Activated T-helper 2 cell treated with anti-CD3 and anti-CD28 coated beads, Interferon-gamma antibody, Interleukin-2, Interleukin-4, amounts not matched to agents 10 μg/mL and 5 μg/mL and 100 μg/mL, durations not matched to agents 14 hours and 24 hours and 36 hours (primary cell): ENCODE measurements at regions not wholly inside any gene's neighbourhood (a gene's known extent, or its start where the extent isn't known, plus 50 kb on each side); places are given as distances from the start of the nearest gene placed in this dataset.
"Not testable (repeated sequence)": the region's sequence is repeated elsewhere in the genome, so short reads cannot be mapped to it uniquely, and the experiment has no call there.

Source experiments
- DNase-seq: peaks from one replicate; pipeline ENCODE4 v3.0.0; 2021; ENCODE audit warnings: low spot score
- H3K27ac Mint-ChIP-seq: one replicate; pipeline ENCODE4 v1.8.0; 2021; ENCODE audit warnings: mixed read lengths
- H3K27me3 Mint-ChIP-seq: one replicate; pipeline ENCODE4 v1.8.0; 2021; ENCODE audit warnings: low read depth, mixed read lengths
- H3K36me3 Mint-ChIP-seq: one replicate; pipeline ENCODE4 v1.8.0; 2021; ENCODE audit warnings: low read depth, mixed read lengths
- H3K4me1 Mint-ChIP-seq: one replicate; pipeline ENCODE4 v1.8.0; 2021; ENCODE audit warnings: low read depth, mixed read lengths
- H3K4me3 Mint-ChIP-seq: one replicate; pipeline ENCODE4 v1.8.0; 2021; ENCODE audit warnings: low read depth, mild to moderate bottlenecking, moderate library complexity, mixed read lengths
- H3K9me3 Mint-ChIP-seq: one replicate; pipeline ENCODE4 v1.8.0; 2021; ENCODE audit warnings: mixed read lengths
- intact Hi-C: fragments of 100-400 bp; cut with micrococcal nuclease; formaldehyde crosslinking; loops from one replicate; pipeline ENCODE4 v1.15.1; 2023

DNA sequence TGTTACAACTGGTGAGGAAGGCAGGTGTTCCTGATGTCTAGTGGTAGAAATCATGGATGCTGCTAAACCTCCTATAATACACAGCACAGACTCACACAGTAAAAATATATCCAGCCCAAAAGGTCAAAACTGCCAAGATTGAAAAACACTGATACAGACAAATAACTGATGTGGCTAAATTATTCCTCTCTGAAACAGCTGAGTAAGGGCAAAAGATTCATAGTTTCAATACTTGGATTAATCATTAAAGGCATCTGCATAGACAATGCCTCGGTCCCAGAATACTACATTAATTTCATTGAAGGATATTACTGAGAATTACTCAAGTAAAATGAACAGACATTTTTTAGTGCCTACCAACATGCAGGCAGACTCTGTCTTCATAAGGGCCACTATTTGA, 180.7 kb upstream of the CRIM1 start:
- H3K27ac Mint-ChIP-seq = no peak overlapping the region
- no peaks in the 10 kb centered on the region for H3K9me3 Mint-ChIP-seq
- intact Hi-C loops = no loop called here

DNA sequence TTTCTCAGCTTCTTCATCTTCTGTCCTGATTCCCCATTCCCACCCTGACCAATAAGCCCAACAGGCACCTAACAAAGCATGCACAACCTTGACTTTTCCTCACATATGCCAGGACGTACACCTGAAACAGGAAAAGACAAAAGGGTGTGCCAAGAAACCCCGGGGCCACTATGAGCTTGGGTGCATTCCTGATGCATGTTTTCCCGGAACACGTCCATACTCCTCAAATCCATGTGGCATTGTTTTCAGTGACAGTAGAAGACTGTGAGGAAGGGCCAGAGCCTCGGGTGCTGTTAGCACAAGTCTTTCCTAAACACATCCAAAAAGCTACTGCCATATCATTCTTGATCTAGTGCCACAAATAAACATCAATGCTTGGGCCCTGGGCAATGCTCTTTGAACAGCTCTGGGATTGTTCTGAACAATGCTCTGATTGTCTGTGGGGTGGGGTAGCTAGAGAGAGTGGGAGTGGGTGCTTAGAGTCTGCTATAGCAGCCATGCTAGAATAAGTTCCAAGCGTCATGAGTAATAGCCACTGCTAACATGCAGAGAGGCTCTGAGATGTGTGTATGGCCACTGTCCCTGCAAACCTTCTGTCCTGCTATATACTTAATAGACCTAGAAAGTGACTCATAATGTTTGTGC, 181.7 kb upstream of the CRIM1 start:
- intact Hi-C loops = no loop called here
- no peak for DNase-seq
- Mint-ChIP-seq H3K9me3 (no peaks in the 10 kb centered on the region), H3K27me3 (peaks cover 21% of the 10 kb centered on the region), H3K36me3 (no peaks in the 10 kb centered on the region), H3K4me3 (no peak overlapping the region), H3K4me1 (no peaks in the 10 kb centered on the region), H3K27ac (no peak overlapping the region)

More for the DNA sequence above, 180.7 kb upstream of the CRIM1 start:
- no peak for DNase-seq
- peaks cover 16% of the 10 kb centered on the region for H3K27me3 Mint-ChIP-seq
- no peak overlapping the region for H3K4me3 Mint-ChIP-seq
- H3K4me1 Mint-ChIP-seq = no peaks in the 10 kb centered on the region
- no peaks in the 10 kb centered on the region for H3K36me3 Mint-ChIP-seq

DNA sequence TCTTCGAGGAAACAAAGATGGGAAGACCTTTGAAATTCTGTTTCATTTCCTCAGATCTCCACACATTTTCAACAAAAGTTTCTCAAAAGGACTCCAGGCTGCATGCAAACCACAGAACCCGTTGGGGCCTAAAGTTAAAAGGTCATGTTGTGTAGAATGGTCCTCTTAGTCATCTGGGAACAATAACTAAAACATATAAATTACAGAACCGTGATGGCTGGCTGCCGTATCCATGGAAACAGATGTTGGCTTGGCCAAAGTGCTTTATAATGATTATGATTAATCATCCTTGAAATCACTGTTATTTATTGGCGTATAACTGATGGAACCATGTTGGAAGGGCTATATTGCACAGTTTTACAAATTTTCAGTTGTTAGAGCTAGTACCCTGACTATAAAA, 182.8 kb upstream of the CRIM1 start:
- no peak overlapping the region for H3K4me3 Mint-ChIP-seq
- intact Hi-C loops = no loop called here
- H3K27me3 Mint-ChIP-seq = peaks cover 21% of the 10 kb centered on the region
- H3K27ac Mint-ChIP-seq = no peak overlapping the region
- DNase-seq = no peak
- H3K36me3 Mint-ChIP-seq = no peaks in the 10 kb centered on the region
- H3K4me1 Mint-ChIP-seq = no peaks in the 10 kb centered on the region
- H3K9me3 Mint-ChIP-seq = no peaks in the 10 kb centered on the region

DNA sequence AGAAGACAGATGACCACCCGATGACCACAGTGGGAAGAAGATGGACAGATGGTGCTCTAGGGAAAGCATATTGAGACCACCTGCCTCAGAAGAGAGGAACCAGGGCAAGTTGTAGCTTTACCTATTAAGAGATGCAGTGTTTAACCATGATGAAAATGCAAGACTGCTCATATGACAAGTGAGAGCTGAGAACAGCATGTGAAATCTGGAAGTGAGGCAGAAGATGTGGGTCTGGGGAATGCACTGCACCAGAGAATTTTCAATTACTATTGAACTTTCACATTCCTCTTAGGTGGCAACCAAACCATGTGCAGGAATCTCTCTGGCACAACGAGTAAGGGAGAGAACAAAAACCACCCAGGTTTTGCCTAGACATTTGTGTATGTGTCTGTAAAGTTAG, 184.8 kb upstream of the CRIM1 start:
- Mint-ChIP-seq H3K27ac (no peak overlapping the region), H3K4me3 (no peak overlapping the region), H3K4me1 (no peaks in the 10 kb centered on the region), H3K27me3 (peaks cover 23% of the 10 kb centered on the region), H3K9me3 (no peaks in the 10 kb centered on the region), H3K36me3 (no peaks in the 10 kb centered on the region)
- intact Hi-C loops = no loop called here
- DNase-seq = no peak

DNA sequence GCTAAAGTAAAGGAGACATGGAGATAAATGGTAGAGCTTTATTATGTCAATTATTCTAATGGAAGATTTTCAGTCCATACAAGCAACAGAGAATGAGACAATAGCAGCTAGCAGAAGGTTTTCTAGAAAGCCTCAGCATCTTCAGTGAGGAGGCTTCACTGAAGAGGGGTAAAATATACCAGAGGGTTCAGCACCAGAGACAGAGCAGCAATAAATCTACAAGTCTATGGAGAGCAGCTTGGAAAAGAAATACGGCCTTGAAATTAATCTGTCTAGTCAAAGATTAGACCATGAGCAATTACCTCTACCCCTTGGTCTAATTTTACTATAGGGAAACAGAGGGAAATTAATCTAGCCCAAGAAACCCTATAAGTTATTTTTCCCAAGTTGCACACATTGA, 185.7 kb upstream of the CRIM1 start:
- Mint-ChIP-seq H3K9me3 (no peaks in the 10 kb centered on the region), H3K27ac (no peak overlapping the region), H3K36me3 (no peaks in the 10 kb centered on the region), H3K4me3 (no peak overlapping the region), H3K27me3 (peaks cover 26% of the 10 kb centered on the region), H3K4me1 (no peaks in the 10 kb centered on the region)
- no peak for DNase-seq
- intact Hi-C loops = no loop called here

DNA sequence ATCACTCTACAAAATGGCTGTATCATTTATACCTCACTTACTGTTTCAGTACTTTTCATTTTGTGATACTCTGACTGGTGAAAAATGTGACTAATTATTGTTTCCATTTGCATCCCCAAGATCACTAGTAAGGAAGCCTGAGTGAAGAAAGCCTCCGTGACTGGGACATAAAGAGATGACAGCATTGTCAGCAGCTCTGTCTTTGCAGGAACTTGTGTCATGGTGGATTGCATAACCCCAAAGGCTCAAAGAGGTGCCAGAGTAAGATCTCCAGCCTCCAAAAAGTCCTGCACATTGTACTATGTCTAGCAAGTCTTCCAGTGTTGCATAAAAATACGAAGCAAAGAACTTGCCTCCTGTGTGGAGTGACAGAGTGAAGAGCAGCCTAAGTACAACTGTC, 187.5 kb upstream of the CRIM1 start:
- H3K27ac Mint-ChIP-seq = no peak overlapping the region
- no peaks in the 10 kb centered on the region for H3K36me3 Mint-ChIP-seq
- peaks cover 22% of the 10 kb centered on the region for H3K27me3 Mint-ChIP-seq
- H3K4me3 Mint-ChIP-seq = no peak overlapping the region
- DNase-seq = no peak
- no peaks in the 10 kb centered on the region for H3K9me3 Mint-ChIP-seq
- intact Hi-C loops = no loop called here
- H3K4me1 Mint-ChIP-seq = peaks cover 2% of the 10 kb centered on the region

DNA sequence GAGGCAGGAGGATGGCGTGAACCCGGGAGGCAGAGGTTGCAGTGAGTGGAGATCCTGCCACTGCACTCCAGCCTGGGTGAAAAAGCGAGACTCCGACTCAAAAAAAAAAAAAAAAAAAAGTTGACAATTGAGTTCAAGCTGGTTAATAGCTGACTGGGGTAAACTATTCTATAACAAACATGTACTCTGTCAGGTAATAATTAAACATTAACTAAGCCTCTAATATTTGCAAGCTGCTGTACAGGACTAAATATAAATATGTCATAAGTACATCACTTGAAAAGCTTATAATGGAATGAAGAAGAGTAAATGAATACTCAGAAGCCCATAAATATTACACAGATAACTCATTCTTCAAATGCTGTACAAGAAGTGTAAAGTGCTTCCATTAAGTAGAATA, 190.4 kb upstream of the CRIM1 start:
- Mint-ChIP-seq H3K27me3 (peaks cover 23% of the 10 kb centered on the region), H3K9me3 (no peaks in the 10 kb centered on the region), H3K27ac (no peak overlapping the region), H3K36me3 (no peaks in the 10 kb centered on the region), H3K4me1 (peaks cover 2% of the 10 kb centered on the region), H3K4me3 (no peak overlapping the region)
- no peak for DNase-seq
- intact Hi-C loops = no loop called here

DNA sequence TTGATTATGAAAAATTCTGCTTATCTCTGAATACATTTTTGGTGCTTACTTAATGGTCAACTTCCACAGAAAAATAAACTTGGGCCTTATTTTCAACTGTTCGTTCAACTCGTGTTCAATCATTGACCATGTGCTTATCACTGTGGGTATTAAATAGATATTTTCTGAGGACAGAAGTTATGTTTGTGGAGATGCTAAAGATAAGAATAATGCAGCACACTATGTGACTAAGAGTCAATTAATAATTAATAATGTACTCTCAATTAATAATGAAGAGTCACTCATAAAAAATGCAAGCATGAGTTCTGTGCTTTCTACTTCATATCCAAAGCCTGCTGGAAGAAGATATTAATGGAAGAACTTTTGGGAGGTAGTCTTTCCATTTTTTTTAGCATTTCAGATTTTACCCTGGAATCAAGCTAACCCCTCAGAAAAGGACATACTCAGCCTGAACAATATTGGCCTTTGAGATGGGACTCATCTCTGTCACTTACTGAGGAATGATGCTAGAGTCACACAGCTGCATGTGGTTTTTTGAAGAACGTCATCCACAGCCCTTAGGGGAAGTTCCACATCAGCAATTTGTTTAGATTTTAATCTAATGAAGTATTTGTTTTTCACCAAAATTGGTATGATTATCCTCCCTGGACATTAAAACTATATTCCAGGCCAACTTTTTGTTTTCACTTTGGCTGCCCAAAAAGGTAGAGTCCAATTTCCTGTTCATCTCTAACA, 191.9 kb upstream of the CRIM1 start:
- Mint-ChIP-seq H3K36me3 (no peaks in the 10 kb centered on the region), H3K4me3 (no peak overlapping the region), H3K27ac (no peak overlapping the region), H3K4me1 (peaks cover 2% of the 10 kb centered on the region), H3K27me3 (peaks cover 27% of the 10 kb centered on the region), H3K9me3 (no peaks in the 10 kb centered on the region)
- intact Hi-C loops = no loop called here
- no peak for DNase-seq

DNA sequence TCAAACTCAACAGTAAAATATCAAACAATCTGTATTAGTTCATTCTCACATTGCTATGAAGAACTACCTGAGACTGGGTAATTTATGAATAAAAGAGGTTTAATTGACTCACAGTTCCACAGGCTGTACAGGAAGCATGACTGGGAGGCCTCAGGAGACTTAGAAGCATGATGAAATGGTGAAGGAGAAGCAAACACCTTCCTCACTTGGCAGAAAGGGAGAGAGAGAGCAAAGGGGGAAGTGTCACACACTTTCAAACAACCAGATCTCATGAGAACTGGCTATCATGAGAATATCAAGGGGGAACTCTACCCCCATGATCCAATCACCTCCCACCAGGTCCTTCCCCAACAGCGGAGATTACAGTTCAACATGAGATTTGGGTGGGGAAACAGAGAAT, 198.5 kb upstream of the CRIM1 start:
- H3K9me3 Mint-ChIP-seq, H3K27ac Mint-ChIP-seq, H3K4me3 Mint-ChIP-seq, DNase-seq, intact Hi-C loops, H3K36me3 Mint-ChIP-seq, H3K4me1 Mint-ChIP-seq: not testable (repeated sequence)
- H3K27me3 Mint-ChIP-seq = peaks cover 36% of the 10 kb centered on the region

DNA sequence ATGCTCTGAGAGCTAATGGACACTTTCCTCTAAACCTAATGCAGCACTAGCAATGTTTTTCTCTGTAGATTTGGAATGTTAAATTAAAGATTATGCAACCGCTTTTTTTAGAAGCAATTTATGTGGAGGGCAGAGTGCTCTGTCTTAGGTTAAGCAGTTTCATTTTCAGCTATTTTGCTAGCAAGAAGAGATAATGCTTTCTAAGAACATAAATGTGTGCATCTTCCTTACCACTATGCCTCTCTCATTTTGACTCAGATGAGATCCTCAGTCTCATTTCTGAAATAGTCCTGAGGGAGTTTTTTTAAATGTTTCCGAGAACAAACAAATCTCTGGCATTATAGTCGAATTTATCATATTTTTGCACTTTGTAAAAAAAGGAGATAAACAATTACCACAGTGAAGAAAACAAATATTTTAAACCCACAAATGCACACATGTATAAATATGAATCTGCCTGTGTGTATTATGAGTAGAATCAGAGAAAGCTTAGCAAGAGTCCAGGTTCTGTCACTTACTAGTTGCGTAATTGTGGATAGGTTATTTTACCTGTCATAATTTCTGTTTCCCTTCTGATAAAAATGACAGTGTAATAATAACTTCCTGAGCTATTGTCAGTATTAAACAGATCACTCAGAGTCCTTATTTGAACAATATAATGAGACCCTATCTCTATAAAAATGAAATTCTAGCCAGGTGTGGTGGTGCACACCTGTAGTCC, 207.7 kb upstream of the CRIM1 start:
- Mint-ChIP-seq H3K9me3 (no peaks in the 10 kb centered on the region), H3K27me3 (peaks cover 39% of the 10 kb centered on the region), H3K27ac (no peak overlapping the region), H3K36me3 (no peaks in the 10 kb centered on the region), H3K4me3 (no peak overlapping the region), H3K4me1 (peaks cover 27% of the 10 kb centered on the region)
- intact Hi-C loops = loop anchor here (1.0 to 2.0 kb wide), 6 partner anchors 24 to 209 kb away; no protein-coding TSS in a partner anchor
- DNase-seq = no peak

DNA sequence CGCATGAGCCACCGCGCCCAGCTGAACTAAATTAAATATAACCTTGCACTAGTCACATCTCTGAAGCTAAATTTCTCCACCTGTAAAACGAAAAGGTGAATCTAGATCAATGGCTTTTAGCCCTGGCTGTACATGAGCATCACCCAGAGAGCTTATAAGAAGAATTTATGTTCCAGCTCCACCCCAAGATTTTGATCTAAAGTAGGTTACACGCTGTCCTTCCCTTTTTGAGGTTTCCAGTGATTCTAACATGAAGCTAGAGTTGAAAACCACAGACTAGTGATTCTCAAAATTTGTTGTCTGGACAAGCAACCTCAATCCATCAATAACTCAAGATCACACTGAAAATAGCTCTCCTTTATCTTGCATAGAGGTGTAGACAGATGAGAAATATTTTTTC, 208.8 kb upstream of the CRIM1 start:
- intact Hi-C loops = loop anchor here (1.0 to 2.0 kb wide), 6 partner anchors 22 to 210 kb away; no protein-coding TSS in a partner anchor
- Mint-ChIP-seq H3K9me3 (no peaks in the 10 kb centered on the region), H3K4me1 (peaks cover 27% of the 10 kb centered on the region), H3K27me3 (peaks cover 49% of the 10 kb centered on the region), H3K27ac (peak overlapping the region; percentile 40), H3K4me3 (no peak overlapping the region), H3K36me3 (no peaks in the 10 kb centered on the region)
- no peak for DNase-seq

DNA sequence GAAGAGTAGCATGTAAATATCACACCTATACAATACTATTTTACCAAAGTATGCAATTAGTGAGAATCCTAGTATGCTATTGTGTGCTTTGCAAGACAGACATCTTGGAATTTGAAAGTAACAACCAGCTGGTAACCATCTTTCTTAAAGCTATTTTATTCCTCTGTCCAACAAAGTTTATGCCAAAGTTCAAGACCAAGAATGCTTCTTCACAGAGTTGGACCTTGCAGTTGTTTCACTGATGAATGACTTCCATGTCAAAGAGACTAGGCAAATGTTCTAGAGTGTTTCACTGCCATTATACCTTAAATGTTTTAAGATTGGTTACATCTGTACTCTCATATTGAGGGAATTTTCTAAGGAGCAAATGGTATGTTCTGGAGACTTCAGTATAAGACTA, 215.2 kb upstream of the CRIM1 start:
- intact Hi-C loops = no loop called here
- no peaks in the 10 kb centered on the region for H3K9me3 Mint-ChIP-seq
- no peaks in the 10 kb centered on the region for H3K36me3 Mint-ChIP-seq
- H3K4me3 Mint-ChIP-seq = no peak overlapping the region
- H3K27me3 Mint-ChIP-seq = peaks cover 60% of the 10 kb centered on the region
- H3K4me1 Mint-ChIP-seq = peaks cover 7% of the 10 kb centered on the region
- H3K27ac Mint-ChIP-seq = no peak overlapping the region
- no peak for DNase-seq

DNA sequence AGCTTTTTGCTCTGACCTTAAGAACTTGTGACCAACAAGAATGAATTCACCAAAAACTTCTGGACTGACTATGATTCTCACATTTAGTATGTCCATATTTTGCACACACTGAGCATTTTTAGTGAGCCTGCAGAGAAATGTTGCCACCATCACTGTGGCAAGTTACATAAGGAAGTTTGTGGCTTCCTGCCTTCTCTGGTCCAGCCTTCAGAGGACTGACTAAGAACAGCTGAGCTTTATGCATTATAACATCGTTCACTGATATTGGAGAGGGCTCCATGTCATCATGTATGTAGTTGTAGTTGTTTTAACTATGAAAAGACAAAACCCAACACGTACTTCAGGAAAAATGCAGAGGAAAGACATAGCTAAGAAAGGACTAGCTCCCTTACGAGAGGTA, 218.0 kb upstream of the CRIM1 start:
- intact Hi-C loops = no loop called here
- Mint-ChIP-seq H3K9me3 (no peaks in the 10 kb centered on the region), H3K27me3 (peaks cover 48% of the 10 kb centered on the region), H3K4me3 (no peak overlapping the region), H3K36me3 (no peaks in the 10 kb centered on the region), H3K27ac (no peak overlapping the region), H3K4me1 (peaks cover 5% of the 10 kb centered on the region)
- no peak for DNase-seq
